ENCODE measurements at regions not wholly inside any gene's neighbourhood (a gene's known extent, or its start where the extent isn't known, plus 50 kb on each side); places are given as distances from the start of the nearest gene placed in this dataset.
"Not testable (repeated sequence)": the region's sequence is repeated elsewhere in the genome, so short reads cannot be mapped to it uniquely, and the experiment has no call there.

DNA sequence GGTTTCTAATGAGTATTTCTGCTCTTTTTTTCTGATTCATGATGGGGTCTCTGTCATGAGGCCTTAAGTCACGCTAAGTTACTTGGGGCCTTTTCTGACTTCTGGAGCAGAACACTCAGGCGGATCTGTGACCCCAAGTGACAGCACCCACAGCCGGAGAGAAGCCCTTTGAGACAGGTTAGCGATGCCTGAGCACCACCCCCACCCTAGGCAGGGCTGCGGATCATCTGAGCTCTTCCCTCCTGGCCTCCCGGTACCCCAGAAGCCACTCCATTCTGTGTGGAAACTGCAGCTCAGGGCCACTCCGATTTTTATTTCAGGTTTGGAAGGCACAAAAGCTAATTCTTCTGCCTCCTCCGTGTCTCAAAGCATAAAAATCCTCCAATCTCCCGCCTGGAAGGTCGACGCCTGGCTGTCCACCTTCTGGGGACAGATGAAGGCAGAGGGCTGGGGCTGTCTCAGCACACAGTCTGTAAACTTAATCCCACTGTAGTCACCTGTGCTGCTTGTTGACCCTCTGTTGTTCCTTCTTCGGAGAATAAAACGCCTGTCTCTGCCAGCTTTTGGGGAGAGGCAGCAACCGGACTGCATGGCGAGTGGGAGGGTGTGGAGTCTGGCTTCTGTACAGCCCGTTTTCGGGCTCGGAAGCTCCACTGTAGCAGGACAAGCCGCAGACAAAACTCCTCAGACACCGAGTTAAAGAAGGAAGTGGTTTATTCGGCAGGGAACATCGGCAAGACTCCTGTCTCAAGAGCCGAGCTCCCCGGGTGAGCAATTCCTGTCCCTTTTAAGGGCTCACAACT lies 88.8 kb downstream of the SPRY4 start:
- no peak for TF ChIP-seq CTCF (IDR thresholded peaks at IDR 0.05; ENCODE audit: insufficient read depth, low read length, severe bottlenecking)
- FAIRE-seq: no peak
- H3K27me3 ChIP-seq (ENCODE audit: control insufficient read depth, insufficient read depth, low read length): no peaks in the 10 kb centered on the region
- H3K4me3 ChIP-seq (ENCODE audit: low read depth, low read length): no peak overlapping the region
- no peak for DNase-seq (ENCODE audit: low read depth)
- H3K36me3 ChIP-seq (ENCODE audit: control insufficient read depth, insufficient read depth, low read length): no peaks in the 10 kb centered on the region

DNA sequence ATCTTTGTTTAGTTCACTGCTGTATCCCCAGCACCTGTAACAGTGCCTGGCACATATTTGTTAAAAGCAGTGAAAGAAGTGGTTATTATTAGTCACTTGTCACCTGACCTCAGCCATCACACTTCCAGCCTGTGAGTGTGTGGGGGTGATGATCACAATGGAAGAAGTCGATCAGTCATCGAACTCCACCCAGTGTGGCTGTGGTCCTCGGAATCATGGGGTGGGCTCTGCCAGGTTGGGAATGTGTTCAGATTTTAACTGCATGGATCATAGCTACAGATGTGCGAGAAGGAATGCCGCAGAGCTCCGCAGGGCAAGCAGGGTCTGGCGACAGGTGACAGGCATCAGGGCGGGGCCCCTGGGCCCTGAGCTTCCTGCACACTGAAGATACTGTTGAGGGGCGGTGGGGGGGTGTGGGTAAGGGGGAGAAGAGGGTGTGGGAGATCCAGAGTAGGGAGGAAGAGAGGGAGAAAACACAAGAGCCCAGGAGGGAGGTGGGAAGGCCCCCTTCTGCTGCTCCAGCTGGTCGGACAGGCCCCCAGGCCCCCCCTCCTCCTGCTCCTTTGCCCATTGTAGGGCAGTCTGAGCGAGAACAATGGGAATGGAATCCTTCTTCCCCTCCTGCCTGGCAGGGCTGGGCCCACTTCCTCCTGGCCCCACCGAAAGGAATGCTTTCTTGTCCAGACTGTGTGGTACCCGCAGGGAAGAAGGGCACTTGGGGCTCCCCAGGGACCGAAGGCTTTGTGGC lies 89.6 kb downstream of the SPRY4 start:
- Histone ChIP-seq H3K36me3 (ENCODE audit: control insufficient read depth, insufficient read depth, low read length) (no peaks in the 10 kb centered on the region), H3K4me3 (ENCODE audit: low read depth, low read length) (no peak overlapping the region), H3K27me3 (ENCODE audit: control insufficient read depth, insufficient read depth, low read length) (no peaks in the 10 kb centered on the region)
- no peak for TF ChIP-seq CTCF (IDR thresholded peaks at IDR 0.05; ENCODE audit: insufficient read depth, low read length, severe bottlenecking)
- peak; percentile 40 for DNase-seq (ENCODE audit: low read depth)
- no peak for FAIRE-seq

GRCh38 chr5:142233083-142234032 lies 91.5 kb downstream of the SPRY4 start:
- no peak for TF ChIP-seq CTCF (IDR thresholded peaks at IDR 0.05; ENCODE audit: insufficient read depth, low read length, severe bottlenecking)
- DNase-seq (ENCODE audit: low read depth): no peak
- Histone ChIP-seq H3K27me3 (ENCODE audit: control insufficient read depth, insufficient read depth, low read length) (no peaks in the 10 kb centered on the region), H3K4me3 (ENCODE audit: low read depth, low read length) (no peak overlapping the region), H3K36me3 (ENCODE audit: control insufficient read depth, insufficient read depth, low read length) (no peaks in the 10 kb centered on the region)
- FAIRE-seq: no peak

DNA sequence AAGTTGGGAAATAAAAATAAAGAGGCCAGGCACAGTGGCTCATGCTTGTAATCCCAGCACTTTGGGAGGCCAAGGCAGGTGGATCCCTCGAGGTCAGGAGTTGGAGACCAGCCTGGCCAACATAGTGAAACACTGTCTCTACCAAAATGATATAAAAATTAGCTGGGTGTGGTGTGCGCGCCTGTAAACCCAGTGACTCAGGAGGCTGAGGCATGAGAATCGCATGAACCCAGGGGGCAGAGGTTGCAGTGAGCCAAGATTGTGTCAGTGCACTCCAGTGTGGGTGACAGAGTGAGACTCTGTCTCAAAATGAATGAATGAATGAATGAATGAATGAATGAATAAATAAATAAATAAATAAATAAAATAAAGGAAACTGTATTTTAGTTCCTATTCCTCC lies 93.9 kb downstream of the SPRY4 start:
- not testable (repeated sequence) for H3K4me3 ChIP-seq (ENCODE audit: low read depth, low read length); H3K36me3 ChIP-seq (ENCODE audit: control insufficient read depth, insufficient read depth, low read length); H3K27me3 ChIP-seq (ENCODE audit: control insufficient read depth, insufficient read depth, low read length); FAIRE-seq; DNase-seq (ENCODE audit: low read depth)

GRCh38 chr5:142225141-142225540 lies 99.7 kb downstream of the SPRY4 start:
- H3K36me3 ChIP-seq (ENCODE audit: control insufficient read depth, insufficient read depth, low read length): no peaks in the 10 kb centered on the region
- no peak for DNase-seq (ENCODE audit: low read depth)
- no peak for FAIRE-seq
- no peak for TF ChIP-seq CTCF (IDR thresholded peaks at IDR 0.05; ENCODE audit: insufficient read depth, low read length, severe bottlenecking)
- H3K27me3 ChIP-seq (ENCODE audit: control insufficient read depth, insufficient read depth, low read length): peaks cover 24% of the 10 kb centered on the region
- H3K4me3 ChIP-seq (ENCODE audit: low read depth, low read length): no peak overlapping the region

Data from bronchial epithelial cell (primary cell).